ENCODE measurements at regions not wholly inside any gene's neighbourhood (a gene's known extent, or its start where the extent isn't known, plus 50 kb on each side); places are given as distances from the start of the nearest gene placed in this dataset.

GRCh38 chr2:150019063-150019462, 431.5 kb upstream of the MMADHC start:
- TF ChIP-seq EZH2 (IDR thresholded peaks at IDR 0.05; ENCODE audit: insufficient read depth, poor library complexity, severe bottlenecking), result no peak
- TF ChIP-seq EZH2phosphoT487 (IDR thresholded peaks at IDR 0.05; ENCODE audit: insufficient read depth, low read depth), result no peak
